ENCODE measurements at regions not wholly inside any gene's neighbourhood (a gene's known extent, or its start where the extent isn't known, plus 50 kb on each side); places are given as distances from the start of the nearest gene placed in this dataset.

DNA sequence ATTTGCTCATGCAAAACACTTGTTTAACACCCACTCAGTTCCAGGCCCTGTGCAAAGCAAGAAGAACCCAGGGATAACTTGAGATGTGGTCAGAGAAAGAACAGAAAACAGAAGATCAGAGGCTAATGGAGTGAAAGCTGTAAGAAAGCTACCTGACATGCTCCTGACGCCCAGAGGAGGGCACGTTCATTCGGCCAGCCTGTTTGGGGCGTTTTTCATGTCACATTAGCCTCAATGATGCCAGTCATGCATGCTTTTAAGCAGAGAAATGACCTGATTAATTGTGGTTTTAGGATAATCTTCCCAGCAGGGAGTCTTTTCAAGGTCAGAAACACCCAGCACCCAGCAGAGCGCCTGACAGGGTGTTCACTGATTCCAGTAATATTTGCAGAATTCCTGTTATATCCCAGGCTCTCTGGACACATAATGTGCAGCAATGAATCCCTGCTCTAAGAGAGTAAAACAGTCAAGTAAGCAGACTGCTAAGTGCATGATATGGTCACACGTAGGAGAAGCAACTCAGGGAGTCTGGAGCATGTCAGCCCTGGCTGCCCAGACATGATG lies 320.0 kb downstream of the LRATD1 start:
- TF ChIP-seq, protein P1, sequence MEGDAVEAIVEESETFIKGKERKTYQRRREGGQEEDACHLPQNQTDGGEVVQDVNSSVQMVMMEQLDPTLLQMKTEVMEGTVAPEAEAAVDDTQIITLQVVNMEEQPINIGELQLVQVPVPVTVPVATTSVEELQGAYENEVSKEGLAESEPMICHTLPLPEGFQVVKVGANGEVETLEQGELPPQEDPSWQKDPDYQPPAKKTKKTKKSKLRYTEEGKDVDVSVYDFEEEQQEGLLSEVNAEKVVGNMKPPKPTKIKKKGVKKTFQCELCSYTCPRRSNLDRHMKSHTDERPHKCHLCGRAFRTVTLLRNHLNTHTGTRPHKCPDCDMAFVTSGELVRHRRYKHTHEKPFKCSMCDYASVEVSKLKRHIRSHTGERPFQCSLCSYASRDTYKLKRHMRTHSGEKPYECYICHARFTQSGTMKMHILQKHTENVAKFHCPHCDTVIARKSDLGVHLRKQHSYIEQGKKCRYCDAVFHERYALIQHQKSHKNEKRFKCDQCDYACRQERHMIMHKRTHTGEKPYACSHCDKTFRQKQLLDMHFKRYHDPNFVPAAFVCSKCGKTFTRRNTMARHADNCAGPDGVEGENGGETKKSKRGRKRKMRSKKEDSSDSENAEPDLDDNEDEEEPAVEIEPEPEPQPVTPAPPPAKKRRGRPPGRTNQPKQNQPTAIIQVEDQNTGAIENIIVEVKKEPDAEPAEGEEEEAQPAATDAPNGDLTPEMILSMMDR (IDR thresholded peaks at IDR 0.05), result no peak
- TF ChIP-seq POLR2AphosphoS5 (IDR thresholded peaks at IDR 0.05) (no peak), POLR2A (IDR thresholded peaks at IDR 0.05; ENCODE audit: low read depth) (no peak)
